ENCODE measurements at regions not wholly inside any gene's neighbourhood (a gene's known extent, or its start where the extent isn't known, plus 50 kb on each side); places are given as distances from the start of the nearest gene placed in this dataset.
"Not testable (repeated sequence)": the region's sequence is repeated elsewhere in the genome, so short reads cannot be mapped to it uniquely, and the experiment has no call there.

DNA sequence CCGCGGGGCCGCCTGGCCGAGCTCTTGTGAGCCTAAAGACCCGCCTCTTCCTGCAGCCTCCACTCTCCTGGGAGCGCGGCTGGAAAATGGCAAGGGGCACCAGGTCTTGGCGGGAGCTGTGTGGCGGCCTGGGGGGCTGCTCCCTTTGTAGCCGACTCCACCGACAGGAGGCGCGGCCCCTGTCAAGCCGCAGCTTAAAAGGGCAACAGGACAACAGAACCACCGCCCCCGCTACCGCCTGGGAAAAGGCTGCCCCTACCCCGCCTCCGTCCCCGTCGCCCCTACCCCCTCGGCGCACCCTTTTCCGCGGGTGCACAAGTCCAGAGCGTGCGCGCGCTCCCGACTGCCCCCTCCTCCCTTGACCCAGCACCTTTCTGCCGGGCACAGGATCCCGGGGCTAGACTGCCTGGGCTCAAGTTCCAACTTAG lies 60.3 kb downstream of the GOLGA8K start:
- DNase-seq = not testable (repeated sequence)

DNA sequence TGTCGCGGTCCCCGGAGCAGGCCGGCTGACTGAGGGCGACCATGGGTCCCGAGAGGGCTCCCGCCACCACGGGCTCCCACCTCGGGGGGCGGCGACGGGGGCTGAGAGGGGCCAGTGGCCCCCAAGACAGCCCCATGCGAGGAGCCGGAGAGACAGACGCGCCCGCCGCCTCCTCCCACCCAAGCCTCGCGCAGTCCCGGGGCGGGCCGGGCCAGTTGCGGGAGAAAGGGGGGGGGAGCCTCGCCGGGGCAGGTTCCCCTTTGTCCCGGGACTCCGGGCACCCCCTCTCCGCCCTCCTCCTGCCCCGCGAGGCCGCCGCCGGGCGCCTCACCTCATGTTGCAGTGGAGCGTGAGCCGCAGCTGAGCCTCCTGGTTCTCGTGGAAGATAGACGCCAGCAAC lies 60.8 kb downstream of the GOLGA8K start:
- DNase-seq = not testable (repeated sequence)

DNA sequence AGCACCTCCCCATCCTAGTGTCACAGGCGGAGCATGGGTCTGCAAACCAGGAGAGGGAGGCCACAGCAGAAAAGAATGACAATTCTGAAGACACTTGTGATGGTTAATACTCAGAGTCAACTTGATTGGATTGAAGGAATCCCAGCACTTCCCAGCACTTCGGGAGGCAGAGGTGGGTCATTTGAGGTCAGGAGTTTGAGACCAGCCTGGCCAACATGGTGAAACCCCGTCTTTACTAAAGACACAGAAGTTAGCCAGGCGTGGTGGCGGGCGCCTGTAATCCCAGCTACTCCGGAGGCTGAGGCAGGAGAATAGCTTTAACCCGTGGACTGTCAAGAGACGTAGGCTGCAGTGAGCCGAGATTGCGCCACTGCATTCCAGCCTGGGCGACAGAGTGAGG lies 61.6 kb downstream of the GOLGA8K start:
- not testable (repeated sequence) for DNase-seq

DNA sequence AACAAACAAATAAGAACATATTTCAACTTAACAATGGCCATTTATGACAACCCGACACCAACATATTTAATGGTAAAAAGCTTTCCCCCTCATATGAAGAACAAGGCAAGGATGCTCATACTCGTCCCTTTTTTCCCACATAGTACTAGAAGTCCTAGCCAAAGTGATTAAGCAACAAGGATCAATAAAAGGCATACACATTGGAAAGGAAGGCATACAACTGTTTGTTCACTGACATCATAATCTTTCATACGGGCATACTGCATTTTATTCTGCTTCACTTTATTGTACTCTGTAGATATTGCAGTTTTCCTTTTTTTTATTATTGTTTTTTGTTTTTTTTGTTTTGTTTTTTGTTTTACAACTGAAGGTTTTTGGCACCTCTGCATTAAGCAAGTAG lies 66.3 kb downstream of the GOLGA8K start:
- not testable (repeated sequence) for DNase-seq

DNA sequence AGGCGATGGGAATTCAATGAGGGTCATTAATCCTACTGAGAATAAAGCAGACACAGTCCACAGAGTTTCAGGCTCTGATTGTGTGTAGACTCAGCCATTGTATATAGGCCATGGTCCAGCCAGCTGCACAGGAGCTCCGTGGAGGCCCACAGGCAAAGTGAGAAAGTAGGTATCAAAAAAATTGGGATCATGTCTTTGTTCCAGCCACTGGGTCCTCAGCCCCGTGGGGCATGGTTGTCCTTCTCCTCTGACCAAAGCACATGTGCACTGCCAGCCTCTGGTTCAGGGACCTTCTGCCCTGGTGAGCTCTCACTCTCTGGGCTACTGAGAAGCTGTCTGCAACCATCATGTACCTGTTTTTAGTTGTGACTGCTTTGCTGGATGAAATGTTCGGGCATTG lies 79.7 kb downstream of the GOLGA8K start:
- DNase-seq = not testable (repeated sequence)

DNA sequence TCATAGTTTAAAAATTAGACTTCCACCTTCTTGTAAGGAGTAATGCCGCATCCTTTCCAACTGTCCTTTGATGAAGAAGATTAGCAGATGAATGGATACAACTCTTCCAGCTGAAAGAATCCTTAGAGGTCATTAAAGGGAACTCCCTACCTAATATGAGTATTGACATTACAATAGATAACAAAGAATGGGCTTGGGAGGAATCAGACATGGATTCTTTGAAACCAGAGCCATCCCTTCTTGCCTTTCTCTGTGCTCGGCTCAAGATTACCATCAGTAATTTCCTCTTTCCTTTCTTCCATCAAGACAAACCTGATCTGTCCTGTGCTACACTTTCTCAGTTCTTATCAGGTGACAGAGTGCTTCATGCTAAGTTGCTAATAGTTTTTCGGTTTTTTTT lies 83.8 kb downstream of the GOLGA8K start:
- not testable (repeated sequence) for DNase-seq

- DNase-seq = not testable (repeated sequence)
Observed at GRCh38 chr15:32316482-32316881, 86.6 kb downstream of the GOLGA8K start.

GRCh38 chr15:32315079-32315939 lies 87.8 kb downstream of the GOLGA8K start:
- DNase-seq = not testable (repeated sequence)

DNA sequence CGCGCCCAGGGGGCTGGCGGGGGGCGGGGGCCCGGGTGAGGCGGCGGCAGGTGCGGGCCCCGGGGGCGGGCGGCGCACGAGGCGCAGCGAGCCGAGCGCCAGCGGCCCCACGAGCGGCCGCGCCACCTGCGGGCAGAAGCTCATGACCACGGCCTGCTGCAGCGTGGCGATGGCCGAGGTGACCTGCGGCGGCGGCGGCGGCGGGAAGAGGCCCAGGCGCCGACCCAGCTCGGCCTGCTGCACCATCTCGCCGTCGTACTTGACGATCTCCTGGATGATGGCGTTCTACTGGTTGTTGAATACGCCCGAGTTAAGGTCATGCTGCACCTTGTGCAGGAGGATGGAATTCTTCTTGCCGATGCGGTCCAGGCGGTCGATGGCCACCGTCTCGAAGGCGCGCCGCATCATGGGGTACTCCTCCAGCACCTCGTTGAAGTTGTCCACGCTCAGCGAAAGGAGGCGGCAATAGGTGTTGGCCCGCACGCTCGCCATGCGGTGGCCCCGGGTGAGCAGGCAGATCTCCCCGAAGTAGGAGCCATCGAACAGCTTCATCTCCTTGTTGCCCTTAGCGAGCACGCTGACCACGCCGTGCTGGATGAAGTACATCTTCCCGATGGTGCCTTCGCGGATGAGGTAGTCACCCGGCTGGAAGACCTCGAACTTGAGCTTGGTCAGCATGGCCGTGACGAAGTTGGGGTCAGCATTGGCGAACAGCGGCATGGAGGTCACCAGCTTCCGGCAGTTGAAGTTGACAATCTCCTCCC lies 89.5 kb downstream of the GOLGA8K start:
- not testable (repeated sequence) for DNase-seq

DNA sequence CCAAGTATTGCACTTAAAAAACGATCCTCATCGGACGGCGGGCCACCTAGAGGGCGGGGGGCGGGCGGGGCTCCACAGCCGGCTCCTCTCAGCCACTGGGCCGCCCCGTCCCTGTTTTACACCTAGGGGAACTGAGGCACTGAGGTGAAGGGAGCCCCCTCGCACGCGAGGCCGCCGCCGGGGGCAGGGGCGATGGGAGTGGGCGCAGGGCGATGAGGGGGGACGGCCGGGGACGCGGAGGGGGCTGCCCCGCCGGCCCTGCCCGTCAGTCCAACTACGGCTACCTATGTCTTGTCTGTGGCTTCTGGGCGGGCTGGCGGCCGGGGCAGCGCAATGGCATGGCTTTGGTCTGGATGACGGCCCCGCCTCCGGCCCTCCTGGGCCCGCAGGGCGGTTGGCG lies 90.4 kb downstream of the GOLGA8K start:
- DNase-seq = not testable (repeated sequence)

DNA sequence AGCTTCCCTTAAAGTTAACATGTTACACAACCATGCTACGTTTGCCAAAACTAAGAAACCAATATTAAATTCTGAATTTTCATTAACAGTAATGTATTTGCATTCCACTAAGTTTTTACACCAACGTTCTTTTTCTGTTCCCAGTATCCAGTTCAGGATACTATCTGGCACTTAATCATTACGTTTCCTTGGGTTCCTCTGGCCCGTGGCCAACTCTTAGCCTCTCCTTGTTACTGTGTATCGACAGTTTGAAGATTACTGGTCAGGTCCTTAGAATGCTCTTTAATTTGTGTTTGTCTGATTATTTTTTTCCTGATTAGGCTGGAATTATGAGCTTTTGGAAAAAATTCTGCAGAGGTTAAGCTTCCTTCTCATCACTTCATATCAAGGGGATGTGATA lies 95.5 kb downstream of the GOLGA8K start:
- not testable (repeated sequence) for DNase-seq

GRCh38 chr15:32276200-32276830 lies 126.8 kb downstream of the GOLGA8K start:
- DNase-seq = not testable (repeated sequence)

- not testable (repeated sequence) for DNase-seq
Observed at GRCh38 chr15:32253958-32254357, 149.1 kb downstream of the GOLGA8K start.

GRCh38 chr15:32249207-32249606 lies 153.9 kb downstream of the GOLGA8K start:
- DNase-seq = not testable (repeated sequence)

DNA sequence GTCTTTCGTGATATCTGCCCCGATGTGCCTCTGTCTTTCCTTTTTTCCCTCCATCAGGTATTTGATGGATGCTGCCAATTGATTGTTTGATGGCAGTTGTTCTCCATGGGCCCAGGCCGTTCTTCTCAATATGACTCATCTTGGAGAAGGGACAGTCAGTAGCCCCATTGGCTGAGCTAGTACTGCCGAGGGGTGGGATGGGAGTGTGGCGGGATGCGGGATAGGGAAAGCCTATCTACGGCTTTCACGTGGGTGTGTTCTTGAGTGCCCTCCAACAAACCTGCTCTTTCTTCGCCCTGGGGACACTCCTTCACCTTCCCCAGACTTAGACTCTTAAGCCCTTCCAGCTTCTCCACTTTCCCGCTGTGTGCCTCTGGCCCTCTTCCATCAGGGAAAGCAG lies 159.4 kb downstream of the GOLGA8K start:
- DNase-seq = not testable (repeated sequence)

- DNase-seq = not testable (repeated sequence)
Observed at GRCh38 chr15:32242780-32243528, 160.1 kb downstream of the GOLGA8K start.

DNA sequence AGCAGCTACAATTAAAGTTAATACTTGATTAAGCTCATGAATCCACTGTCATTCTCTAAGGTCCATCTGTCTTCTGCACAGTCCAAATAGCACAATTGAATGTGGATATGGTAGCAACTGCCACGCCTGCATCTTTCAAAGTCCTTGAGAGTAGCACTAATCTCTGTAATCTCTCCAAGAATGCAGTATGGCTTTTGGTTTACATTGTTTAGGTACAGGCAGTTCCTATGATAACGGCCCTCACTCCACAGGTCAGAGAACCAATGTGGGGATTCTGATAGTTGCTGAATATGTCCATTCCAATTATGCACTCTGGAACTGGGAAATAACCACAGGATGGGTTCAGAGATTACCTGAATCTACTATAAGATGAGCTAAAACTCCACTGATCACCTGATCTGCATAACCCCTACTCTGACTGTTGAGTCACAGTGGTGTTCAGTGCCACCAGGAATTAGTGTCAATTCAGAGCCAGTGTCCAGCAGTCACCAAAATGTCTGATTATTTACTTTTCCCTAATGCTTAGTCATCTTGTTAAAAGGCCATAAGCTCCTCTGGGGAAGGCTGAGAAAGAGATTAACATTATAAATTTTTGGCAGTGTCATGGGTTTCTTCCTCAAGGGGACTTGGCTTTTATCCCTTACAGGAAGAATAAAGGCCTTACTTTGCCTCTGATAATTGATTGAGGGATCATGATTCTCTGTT lies 175.5 kb downstream of the GOLGA8K start:
- not testable (repeated sequence) for DNase-seq

GRCh38 chr15:32222716-32223115 lies 180.4 kb downstream of the GOLGA8K start:
- DNase-seq = peak; percentile 26

Measured in fibroblast of skin of back (primary cell).